GM18502 (cell line): ENCODE measurements at regions not wholly inside any gene's neighbourhood (a gene's known extent, or its start where the extent isn't known, plus 50 kb on each side); places are given as distances from the start of the nearest gene placed in this dataset.

Experiments used
- ATAC-seq: cut with Tn5 transposase; IDR thresholded peaks from one replicate; pipeline ENCODE4 v1.9.1; 2021; ENCODE audit warnings: mild to moderate bottlenecking; ENCODE audit not compliant: unreplicated experiment, poor library complexity

DNA sequence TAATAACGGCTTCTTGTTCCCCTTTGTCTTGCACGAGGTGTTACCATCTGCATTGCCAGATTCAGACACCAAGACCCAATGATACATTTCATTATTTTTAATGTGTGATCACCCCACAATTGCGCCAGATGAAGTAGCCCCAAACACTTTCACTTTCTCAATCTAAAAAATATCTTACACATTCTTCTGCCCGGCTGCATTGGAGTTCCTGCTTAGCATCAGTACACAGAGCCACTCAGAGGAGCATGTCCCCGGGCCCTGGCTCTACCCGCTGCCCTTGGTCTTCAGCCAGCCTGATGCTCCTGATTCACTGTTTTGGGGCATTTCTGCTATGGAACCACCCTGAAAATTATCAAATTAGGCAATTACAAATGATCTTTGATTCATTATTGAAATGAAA, 66.0 kb upstream of the TENM3 start:
- no peak for ATAC-seq

DNA sequence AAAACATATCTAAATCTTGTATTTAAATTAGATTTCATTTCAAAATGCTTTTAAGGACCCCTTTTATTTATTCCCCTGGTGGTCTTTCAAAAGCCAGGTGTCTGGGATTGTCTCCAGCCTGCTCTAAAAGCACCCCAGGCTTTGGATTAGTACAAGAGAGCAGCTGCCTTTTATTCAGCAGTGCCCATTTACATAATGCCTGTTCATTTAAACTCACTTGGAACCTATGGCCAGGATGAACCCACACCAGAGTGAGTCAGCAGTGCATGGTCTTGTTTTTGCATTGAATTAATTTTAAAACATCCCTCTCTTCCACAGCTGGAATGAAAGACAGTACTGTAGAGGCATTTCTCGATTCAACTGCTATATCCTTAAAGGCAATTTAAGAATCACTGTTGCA, 64.1 kb upstream of the TENM3 start:
- ATAC-seq: no peak

DNA sequence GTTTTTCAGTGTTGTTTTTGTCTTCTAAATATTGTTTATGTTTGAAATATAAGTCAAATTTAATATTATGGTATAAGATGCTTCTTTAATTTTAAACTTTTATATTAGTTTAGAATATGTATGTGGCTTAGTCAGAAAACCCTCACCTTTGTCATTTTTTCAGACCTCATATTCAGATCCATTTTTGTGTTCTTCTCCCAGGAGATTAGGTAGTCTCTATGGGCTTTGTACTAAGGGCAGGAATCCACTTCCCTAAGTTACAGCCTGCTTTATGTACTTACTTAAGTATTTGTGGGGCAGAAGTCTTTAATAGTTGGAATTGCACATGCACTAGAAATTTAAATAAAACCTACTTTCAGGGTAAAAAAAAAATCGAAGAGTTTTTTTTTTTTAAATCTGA, 63.5 kb upstream of the TENM3 start:
- no peak for ATAC-seq

GRCh38 chr4:182185491-182185890, 57.7 kb upstream of the TENM3 start:
- ATAC-seq: no peak

DNA sequence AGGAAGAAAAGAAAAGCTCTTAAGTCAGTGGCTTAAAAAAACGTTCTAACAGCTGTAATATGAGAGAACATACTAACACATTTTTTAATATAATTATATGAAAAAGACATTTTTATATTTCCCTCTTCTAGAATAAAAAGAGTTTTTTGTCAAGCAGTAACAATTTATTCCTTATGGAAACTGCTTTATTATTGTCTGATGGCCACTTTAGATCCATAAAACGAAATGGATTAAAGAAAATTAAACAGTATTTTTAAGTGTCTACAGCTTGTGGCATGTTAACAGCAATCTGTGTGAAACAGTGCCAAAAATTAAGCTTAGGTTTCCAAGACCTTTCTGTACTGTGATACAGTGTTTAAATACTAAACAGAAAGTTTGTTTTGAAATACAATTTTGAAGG, 55.5 kb upstream of the TENM3 start:
- ATAC-seq: no peak

GRCh38 chr4:182188622-182189021, 54.6 kb upstream of the TENM3 start:
- ATAC-seq: no peak

DNA sequence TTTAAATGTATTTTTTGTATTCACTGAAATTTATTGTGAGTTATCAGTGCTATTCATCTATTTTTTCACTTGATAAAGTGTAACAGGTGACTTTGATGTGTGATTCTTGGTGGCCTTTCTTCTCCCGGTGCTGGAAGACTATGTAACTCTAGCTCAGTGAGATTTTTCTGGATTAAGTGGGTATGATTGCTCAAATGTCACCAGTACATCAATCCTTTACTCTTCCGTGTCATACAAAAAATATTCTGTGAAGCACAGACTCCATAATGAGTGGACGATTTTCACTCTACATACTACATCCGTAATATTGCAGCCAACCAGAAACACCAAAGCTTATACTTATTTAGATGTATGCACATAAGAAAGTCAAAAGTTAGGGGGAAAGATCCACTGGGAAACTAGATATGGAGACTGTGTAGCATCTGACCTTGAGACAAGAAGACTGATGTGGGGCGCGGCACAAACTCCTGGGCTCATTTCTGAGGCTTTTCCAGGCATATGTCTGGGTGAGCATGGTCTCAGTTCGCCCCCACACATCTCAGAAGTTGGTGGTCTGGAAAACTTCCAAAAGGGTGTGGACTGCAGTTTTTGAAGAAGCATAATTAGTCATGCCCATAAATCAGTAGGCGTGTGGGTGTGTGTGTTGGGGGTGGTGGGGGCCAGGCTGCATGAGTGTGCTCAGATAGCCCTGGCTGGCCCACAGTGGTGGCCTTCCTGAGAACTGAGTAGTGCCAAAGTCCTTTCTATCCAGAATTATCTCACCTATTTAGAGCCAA, 53.9 kb upstream of the TENM3 start:
- ATAC-seq: no peak

DNA sequence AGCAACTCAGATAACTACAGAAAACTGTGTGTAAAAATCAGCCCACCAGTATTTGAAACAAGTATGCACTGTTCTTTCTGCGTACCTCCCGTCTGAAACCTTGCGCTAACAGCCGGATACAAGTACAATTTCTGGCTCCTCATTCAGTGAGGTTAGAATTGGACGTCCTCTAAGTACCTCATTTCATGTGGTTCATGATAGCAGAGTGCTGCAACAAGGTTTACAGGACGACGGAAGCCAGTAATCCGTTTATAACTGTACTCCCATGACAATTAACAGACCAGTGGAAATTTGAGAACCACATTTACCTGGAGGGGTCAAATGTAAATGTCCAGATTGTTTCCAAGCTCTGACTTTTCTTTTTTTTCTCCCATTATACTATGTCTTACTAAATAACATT, 52.9 kb upstream of the TENM3 start:
- ATAC-seq: no peak

DNA sequence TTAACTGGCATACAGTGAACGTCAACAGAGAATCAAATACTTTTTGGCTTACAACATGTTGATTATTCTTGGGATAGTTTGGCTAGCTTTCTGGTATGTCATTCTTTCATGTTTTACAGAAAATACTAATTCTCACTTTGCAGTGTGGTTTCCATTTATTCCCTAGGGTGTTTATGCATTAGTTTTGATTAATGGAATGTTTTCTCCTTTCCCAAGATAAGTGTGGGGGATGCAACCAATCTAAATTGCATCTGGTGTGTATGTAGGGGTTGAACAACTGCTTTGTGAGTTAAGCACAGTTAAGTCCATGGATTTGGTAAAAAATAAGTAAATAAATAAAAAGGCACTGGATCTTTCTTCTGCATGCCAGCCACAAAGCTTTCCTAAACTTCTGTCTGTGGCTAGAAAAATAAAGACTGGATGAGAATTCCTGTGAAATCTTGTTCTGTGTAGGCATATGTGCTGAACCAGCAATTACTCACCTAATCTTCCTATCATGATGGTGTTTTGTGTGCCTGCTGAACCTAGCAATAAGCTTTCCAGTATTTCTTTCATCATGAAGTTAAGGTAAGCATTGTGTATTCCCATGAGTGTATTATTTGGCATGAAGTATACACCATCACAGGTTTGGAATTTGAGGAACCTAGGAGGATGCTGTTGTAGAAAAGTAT, 50.6 kb upstream of the TENM3 start:
- ATAC-seq: no peak

- no peak for ATAC-seq
These were observed 49.9 kb upstream of the TENM3 start for GRCh38 chr4:182193311-182193710.
